ENCODE measurements at regions not wholly inside any gene's neighbourhood (a gene's known extent, or its start where the extent isn't known, plus 50 kb on each side); places are given as distances from the start of the nearest gene placed in this dataset.

- TF ChIP-seq, protein P1, sequence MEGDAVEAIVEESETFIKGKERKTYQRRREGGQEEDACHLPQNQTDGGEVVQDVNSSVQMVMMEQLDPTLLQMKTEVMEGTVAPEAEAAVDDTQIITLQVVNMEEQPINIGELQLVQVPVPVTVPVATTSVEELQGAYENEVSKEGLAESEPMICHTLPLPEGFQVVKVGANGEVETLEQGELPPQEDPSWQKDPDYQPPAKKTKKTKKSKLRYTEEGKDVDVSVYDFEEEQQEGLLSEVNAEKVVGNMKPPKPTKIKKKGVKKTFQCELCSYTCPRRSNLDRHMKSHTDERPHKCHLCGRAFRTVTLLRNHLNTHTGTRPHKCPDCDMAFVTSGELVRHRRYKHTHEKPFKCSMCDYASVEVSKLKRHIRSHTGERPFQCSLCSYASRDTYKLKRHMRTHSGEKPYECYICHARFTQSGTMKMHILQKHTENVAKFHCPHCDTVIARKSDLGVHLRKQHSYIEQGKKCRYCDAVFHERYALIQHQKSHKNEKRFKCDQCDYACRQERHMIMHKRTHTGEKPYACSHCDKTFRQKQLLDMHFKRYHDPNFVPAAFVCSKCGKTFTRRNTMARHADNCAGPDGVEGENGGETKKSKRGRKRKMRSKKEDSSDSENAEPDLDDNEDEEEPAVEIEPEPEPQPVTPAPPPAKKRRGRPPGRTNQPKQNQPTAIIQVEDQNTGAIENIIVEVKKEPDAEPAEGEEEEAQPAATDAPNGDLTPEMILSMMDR (IDR thresholded peaks at IDR 0.05): no peak
These were observed 266.7 kb upstream of the HDAC4 start for GRCh38 chr2:239667431-239667985.

GRCh38 chr2:239666855-239667376 is 266.1 kb upstream of the HDAC4 start:
- TF ChIP-seq, protein P1 (IDR thresholded peaks at IDR 0.05): no peak

GRCh38 chr2:239666053-239666854 is 265.4 kb upstream of the HDAC4 start:
- TF ChIP-seq, protein P1 (IDR thresholded peaks at IDR 0.05): no peak

DNA sequence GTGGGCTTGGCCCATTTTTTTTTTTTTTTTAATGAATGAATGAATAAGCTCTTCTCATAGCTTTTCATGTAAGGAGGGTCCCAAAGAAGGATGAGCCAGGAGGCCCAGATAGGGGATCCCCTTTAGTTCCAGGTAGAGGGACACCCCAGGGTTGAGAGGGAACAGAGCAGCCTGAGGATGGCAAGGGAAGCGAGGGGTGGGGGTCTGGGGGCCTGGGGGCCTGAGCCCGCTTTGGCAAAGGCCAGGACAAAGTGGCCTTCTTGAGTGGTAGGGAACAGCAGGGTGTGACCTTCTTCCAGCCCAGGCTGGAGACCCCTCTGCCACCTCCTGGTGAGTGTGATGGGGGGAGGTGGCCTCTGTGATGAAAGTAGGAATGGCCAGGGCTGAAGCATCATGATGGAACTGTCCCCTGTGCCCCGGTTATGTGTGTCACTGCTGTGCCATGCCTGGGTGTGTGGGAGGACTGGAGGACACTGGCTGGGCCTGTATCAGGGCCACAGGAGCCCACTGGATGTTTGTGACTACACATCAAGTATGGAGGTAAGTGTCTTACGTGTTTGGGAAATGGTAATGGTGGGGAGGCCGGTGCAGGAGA is 263.5 kb upstream of the HDAC4 start:
- TF ChIP-seq, protein P1 (IDR thresholded peaks at IDR 0.05): no peak

DNA sequence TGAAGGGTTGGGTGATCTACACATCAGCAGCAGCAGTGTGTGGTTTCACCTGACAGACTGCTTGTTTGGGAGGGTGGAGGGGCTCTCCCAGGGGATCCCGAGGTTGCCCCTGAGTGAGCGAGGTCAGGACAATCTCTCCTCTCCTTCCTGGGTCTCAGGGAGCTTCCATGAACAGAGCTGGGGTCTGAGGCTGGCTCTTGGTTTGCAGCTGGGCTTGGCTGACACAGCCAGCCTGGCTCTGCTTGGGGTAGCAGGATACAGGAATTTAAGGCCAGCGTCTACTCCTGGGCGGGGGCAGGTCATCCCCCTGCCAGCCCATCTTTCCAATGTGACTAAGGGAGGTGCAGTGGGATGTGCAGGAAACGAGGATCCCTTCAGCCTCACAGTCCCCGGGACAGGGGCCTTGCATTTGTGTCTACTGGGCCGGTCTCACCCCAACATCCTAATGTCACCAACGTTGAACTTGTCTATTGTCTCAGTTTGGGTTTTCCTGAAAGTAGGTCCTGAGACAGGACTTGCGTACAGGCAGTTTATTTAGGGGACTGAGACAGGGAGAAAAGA is 262.6 kb upstream of the HDAC4 start:
- TF ChIP-seq, protein P1 (IDR thresholded peaks at IDR 0.05): no peak

- TF ChIP-seq, protein P1 (IDR thresholded peaks at IDR 0.05): no peak
These were observed 261.7 kb upstream of the HDAC4 start for GRCh38 chr2:239662413-239663120.
